ENCODE measurements at regions not wholly inside any gene's neighbourhood (a gene's known extent, or its start where the extent isn't known, plus 50 kb on each side); places are given as distances from the start of the nearest gene placed in this dataset.

GRCh38 chr4:187063251-187063650, 339.6 kb upstream of the FAT1 start:
- Histone ChIP-seq H4K20me1 (ENCODE audit: control insufficient read depth, insufficient read depth, insufficient read length) (no peaks in the 10 kb centered on the region), H3T11ph (ENCODE audit: low read length) (no peak overlapping the region), H3K27ac (ENCODE audit: insufficient read length, low read depth, low read length) (no peak overlapping the region), H3K9me3 (ENCODE audit: control insufficient read depth, low read depth, low read length) (no peaks in the 10 kb centered on the region), H3K4me2 (ENCODE audit: insufficient read depth, insufficient read length, low read length) (no peak overlapping the region), H2BK20ac (ENCODE audit: low read depth, low read length, poor library complexity, severe bottlenecking) (no peak overlapping the region), H3K79me2 (ENCODE audit: insufficient read depth, low read length) (no peaks in the 10 kb centered on the region), H3K79me1 (ENCODE audit: insufficient read depth, low read depth, low read length, poor library complexity, severe bottlenecking) (no peaks in the 10 kb centered on the region), H2BK15ac (ENCODE audit: low read depth, low read length) (no peak overlapping the region), H3K4me1 (ENCODE audit: insufficient read depth, low read length) (no peaks in the 10 kb centered on the region; the same call in 1 of the 2 replicates), H2AK5ac (ENCODE audit: insufficient read length, low read length) (no peak overlapping the region), H2AFZ (ENCODE audit: low read length) (no peak overlapping the region), H4K8ac (replicated peaks; ENCODE audit: insufficient read length, low read depth, low read length) (no peak overlapping the region), H3K9ac (ENCODE audit: extremely low read depth, insufficient read length, low read length) (no peak overlapping the region), H3K23me2 (ENCODE audit: insufficient read length, low read depth, low read length, poor library complexity, severe bottlenecking) (no peaks in the 10 kb centered on the region), H3K27me3 (ENCODE audit: insufficient read depth, low read length) (no peaks in the 10 kb centered on the region), H3K4ac (ENCODE audit: low read depth, low read length) (no peak overlapping the region), H3K56ac (ENCODE audit: insufficient read length, low read depth, low read length) (no peak overlapping the region), H2BK120ac (ENCODE audit: low read depth, low read length, poor library complexity, severe bottlenecking) (no peak overlapping the region), H2BK12ac (ENCODE audit: insufficient read length, low read depth, low read length) (no peak overlapping the region), H3K18ac (ENCODE audit: insufficient read length, low read depth, low read length) (no peak overlapping the region), H4K91ac (ENCODE audit: insufficient read length, low read depth, low read length) (no peak overlapping the region), H2BK5ac (ENCODE audit: insufficient read length, low read length) (no peak overlapping the region), H3K14ac (ENCODE audit: insufficient read depth, low read length) (no peak overlapping the region), H3K23ac (ENCODE audit: insufficient read length, low read depth, low read length) (no peak overlapping the region), H4K5ac (ENCODE audit: insufficient read length, low read depth, low read length) (no peak overlapping the region)
- DNase-seq, result no peak
- Mint-ChIP-seq H3K4me3 (no peak overlapping the region), H3K27ac (no peak overlapping the region), H3K9me3 (peaks cover 0 to 3% of the 10 kb centered on the region in 2 experiments; a peak in 1 of 5 replicates), H3K27me3 (ENCODE audit: low read depth) (peaks cover 2% of the 10 kb centered on the region; the same call in 1 of the 2 replicates), H3K36me3 (ENCODE audit: insufficient read depth in 1 of 3, low read depth in 3 of 3) (0 out of 7 replicates have a peak, but pooled peaks cover 0 to 2% (median 0%) of the 10 kb centered on the region in 3 experiments), H3K4me1 (peaks cover 15 to 18% of the 10 kb centered on the region in 2 experiments)
- TF ChIP-seq CTCF (conservative IDR thresholded peaks at IDR 0.05), result no peak
- WGBS (ENCODE audit: extremely low coverage, insufficient read length, low lambda C conversion rate), result no CpG with 5 or more reads among the region's 26 CpGs
